Tibial artery (tissue), 4 donors: ENCODE measurements at regions not wholly inside any gene's neighbourhood (a gene's known extent, or its start where the extent isn't known, plus 50 kb on each side); places are given as distances from the start of the nearest gene placed in this dataset.

ENCODE experiments used
- DNase-seq, 2 donors: peaks; one replicate each; pipeline ENCODE4 v3.0.0-alpha.2; 2019
- H3K27ac ChIP-seq, 2 donors: fragments of 200-600 bp; sonication (generic) in 1 of 2; 1 replicate in 1 of 2; 2 replicates in 1 of 2; pipeline ENCODE4 v1.5.1; 2018 to 2019; ENCODE audit warnings: mild to moderate bottlenecking in 1 of 2
- H3K27me3 ChIP-seq, 2 donors: fragments of 200-600 bp; sonication (generic) in 1 of 2; one replicate each; pipeline versions ENCODE4 v1.5.1 to v1.6.0; 2016 to 2019
- H3K36me3 ChIP-seq, 3 donors: fragments of 200-600 bp; sonication (generic) in 2 of 3; one replicate each; pipeline ENCODE4 v1.5.1; 2016 to 2019; ENCODE audit warnings: mild to moderate bottlenecking in 2 of 3
- H3K4me1 ChIP-seq, 4 donors: fragments of 200-600 bp; sonication (generic) in 2 of 4; 1 replicate in 3 of 4; 2 replicates in 1 of 4; pipeline ENCODE4 v1.5.1; 2016 to 2019
- H3K4me3 ChIP-seq, 2 donors: fragments of 200-600 bp; sonication (generic) in 1 of 2; 1 replicate in 1 of 2; 2 replicates in 1 of 2; pipeline ENCODE4 v1.5.1; 2018 to 2019; ENCODE audit warnings: mild to moderate bottlenecking in 2 of 2
- H3K9me3 ChIP-seq, 3 donors: fragments of 200-600 bp; sonication (generic) in 1 of 3; one replicate each; pipeline ENCODE4 v1.5.1; 2016 to 2019
- intact Hi-C: fragments of 100-400 bp; cut with DNase I; formaldehyde crosslinking; loops from one replicate; pipeline ENCODE4 v1.15.0; 2023; ENCODE audit warnings: low total_unique reads
- TF ChIP-seq, protein P1 (sequence below), 2 experiments: fragments of 200-600 bp in 1 of 2; fragments of 450-650 bp in 1 of 2; IDR thresholded peaks; one replicate each; pipeline ENCODE4 v1.5.1; 2017 to 2019; ENCODE audit warnings: antibody characterized with exemption in 2 of 2, mild to moderate bottlenecking in 1 of 2, moderate library complexity in 1 of 2

DNA sequence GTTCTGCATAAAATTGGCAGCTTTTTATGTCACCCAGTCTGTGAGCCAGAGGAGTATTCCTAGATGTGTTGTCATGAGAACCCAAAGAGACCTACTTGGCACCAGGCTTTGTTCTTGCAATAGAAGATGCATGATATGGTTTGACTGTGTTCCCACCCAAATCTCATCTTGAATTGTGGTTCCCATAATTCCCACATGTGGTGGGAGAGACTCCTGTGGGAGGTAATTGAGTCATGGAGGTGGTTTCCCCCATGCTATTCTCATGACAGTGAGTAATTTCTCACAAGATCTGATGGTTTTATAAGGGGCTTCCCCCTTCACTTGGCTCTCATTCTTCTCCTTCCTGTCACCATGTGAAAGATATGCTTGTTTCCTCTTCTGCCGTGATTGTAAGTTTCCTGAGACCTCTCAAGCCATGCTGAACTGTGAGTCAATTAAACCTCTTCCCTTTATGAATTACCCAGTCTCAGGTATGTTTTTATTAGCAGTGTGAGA, 572.0 kb upstream of the ATP2B1 start:
- DNase-seq, result no peak
- no peaks in the 10 kb centered on the region for H3K4me1 ChIP-seq
- H3K27ac ChIP-seq, result no peak overlapping the region
- H3K27me3 ChIP-seq, result no peaks in the 10 kb centered on the region
- TF ChIP-seq, protein P1, sequence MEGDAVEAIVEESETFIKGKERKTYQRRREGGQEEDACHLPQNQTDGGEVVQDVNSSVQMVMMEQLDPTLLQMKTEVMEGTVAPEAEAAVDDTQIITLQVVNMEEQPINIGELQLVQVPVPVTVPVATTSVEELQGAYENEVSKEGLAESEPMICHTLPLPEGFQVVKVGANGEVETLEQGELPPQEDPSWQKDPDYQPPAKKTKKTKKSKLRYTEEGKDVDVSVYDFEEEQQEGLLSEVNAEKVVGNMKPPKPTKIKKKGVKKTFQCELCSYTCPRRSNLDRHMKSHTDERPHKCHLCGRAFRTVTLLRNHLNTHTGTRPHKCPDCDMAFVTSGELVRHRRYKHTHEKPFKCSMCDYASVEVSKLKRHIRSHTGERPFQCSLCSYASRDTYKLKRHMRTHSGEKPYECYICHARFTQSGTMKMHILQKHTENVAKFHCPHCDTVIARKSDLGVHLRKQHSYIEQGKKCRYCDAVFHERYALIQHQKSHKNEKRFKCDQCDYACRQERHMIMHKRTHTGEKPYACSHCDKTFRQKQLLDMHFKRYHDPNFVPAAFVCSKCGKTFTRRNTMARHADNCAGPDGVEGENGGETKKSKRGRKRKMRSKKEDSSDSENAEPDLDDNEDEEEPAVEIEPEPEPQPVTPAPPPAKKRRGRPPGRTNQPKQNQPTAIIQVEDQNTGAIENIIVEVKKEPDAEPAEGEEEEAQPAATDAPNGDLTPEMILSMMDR (IDR thresholded peaks at IDR 0.05), result no peak
- no peaks in the 10 kb centered on the region for H3K9me3 ChIP-seq
- no peaks in the 10 kb centered on the region for H3K36me3 ChIP-seq
- H3K4me3 ChIP-seq, result no peak overlapping the region
- intact Hi-C loops, result no loop called here

DNA sequence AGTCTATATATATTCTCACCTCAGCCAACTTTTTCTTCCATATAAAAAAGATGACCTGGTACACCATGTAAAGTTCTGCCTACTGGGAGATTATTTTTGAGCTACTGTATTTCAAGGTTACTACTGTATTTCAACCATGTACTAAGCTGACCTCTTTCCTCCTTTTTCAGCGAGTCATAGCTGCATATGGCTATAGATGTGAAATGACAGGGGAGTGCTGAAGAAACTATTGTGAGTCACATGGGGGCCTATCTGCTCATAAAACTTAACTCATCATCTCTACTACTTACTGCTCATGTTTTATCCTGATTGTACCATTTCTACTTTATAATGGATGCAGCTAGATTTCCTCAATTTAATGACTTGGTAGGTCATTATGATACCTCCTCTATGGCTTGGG, 571.4 kb upstream of the ATP2B1 start:
- H3K27me3 ChIP-seq, result no peaks in the 10 kb centered on the region

DNA sequence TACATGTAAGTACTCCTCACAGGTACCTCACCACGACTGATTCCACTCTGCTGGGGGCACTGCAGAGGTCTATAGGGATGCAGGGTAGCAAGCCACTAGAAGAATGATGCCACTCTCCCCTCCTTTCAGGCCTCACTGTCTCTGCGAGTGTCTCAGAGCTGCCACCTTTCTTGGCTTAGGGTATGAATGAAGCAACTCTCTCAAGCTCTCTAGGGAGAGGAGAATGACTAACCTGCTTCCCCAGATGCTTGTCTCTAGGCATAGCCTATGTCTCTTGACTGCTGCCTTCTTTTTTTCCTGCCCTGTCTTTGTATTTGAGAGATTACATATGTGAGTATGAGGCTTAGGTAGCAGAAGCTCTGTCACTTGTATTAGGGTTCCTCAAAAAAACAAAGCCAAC, 566.5 kb upstream of the ATP2B1 start:
- no peaks in the 10 kb centered on the region for H3K27me3 ChIP-seq
- no peaks in the 10 kb centered on the region for H3K9me3 ChIP-seq
- TF ChIP-seq, protein P1 (IDR thresholded peaks at IDR 0.05), result no peak
- no peak overlapping the region for H3K27ac ChIP-seq
- H3K4me3 ChIP-seq, result no peak overlapping the region
- H3K36me3 ChIP-seq, result no peaks in the 10 kb centered on the region
- no peaks in the 10 kb centered on the region for H3K4me1 ChIP-seq
- no peak for DNase-seq
- intact Hi-C loops, result no loop called here

More for the DNA sequence above, 571.4 kb upstream of the ATP2B1 start:
- Histone ChIP-seq H3K27ac (no peak overlapping the region), H3K9me3 (no peaks in the 10 kb centered on the region), H3K4me3 (no peak overlapping the region), H3K4me1 (no peaks in the 10 kb centered on the region), H3K36me3 (no peaks in the 10 kb centered on the region)
- intact Hi-C loops, result no loop called here
- DNase-seq, result no peak
- TF ChIP-seq, protein P1 (IDR thresholded peaks at IDR 0.05), result no peak

DNA sequence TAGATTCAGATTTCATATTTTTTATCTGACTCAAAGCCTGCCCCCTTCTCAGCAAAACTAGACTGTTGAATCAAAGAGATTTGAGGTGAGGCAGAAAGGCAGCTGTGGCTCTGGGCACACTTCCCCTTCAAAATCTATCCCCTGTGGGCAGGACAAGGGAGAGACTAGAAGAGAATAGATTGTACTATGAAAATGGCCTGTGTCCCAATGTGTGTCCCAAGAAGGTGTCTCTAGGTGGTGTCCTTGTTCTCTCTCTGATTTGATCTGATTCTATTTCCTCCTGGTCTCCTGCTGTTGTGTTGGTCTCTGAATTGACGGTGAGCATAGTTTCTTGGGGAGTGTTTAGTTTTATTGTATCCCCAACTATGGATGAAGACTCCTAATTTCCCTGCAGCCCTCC, 565.8 kb upstream of the ATP2B1 start:
- TF ChIP-seq, protein P1 (IDR thresholded peaks at IDR 0.05), result no peak
- no peaks in the 10 kb centered on the region for H3K4me1 ChIP-seq
- DNase-seq, result no peak
- no peak overlapping the region for H3K4me3 ChIP-seq
- H3K36me3 ChIP-seq, result no peaks in the 10 kb centered on the region
- intact Hi-C loops, result no loop called here
- H3K9me3 ChIP-seq, result no peaks in the 10 kb centered on the region
- no peak overlapping the region for H3K27ac ChIP-seq
- no peaks in the 10 kb centered on the region for H3K27me3 ChIP-seq

DNA sequence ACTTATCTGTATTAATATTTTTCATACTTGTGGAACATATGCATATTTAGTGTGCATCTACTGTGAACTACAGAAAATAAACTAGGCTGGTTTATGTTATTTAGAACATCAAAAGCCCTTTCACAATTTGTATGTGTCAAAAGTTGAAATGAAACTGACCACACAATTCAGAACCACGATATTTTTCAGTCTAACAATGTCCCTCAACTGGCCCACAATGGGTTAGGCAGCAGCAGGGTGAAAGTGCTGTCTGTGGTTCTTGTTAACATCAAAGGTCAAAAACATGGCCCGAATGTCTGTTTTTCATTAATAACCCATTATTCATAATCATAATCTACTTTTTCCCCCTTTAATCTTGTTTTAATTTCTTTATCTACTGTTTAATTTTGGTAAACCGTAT, 559.9 kb upstream of the ATP2B1 start:
- Histone ChIP-seq H3K9me3 (no peaks in the 10 kb centered on the region), H3K4me1 (no peaks in the 10 kb centered on the region), H3K36me3 (no peaks in the 10 kb centered on the region), H3K27me3 (no peaks in the 10 kb centered on the region), H3K4me3 (no peak overlapping the region), H3K27ac (no peak overlapping the region)
- no peak for DNase-seq
- intact Hi-C loops, result no loop called here
- TF ChIP-seq, protein P1 (IDR thresholded peaks at IDR 0.05), result no peak

DNA sequence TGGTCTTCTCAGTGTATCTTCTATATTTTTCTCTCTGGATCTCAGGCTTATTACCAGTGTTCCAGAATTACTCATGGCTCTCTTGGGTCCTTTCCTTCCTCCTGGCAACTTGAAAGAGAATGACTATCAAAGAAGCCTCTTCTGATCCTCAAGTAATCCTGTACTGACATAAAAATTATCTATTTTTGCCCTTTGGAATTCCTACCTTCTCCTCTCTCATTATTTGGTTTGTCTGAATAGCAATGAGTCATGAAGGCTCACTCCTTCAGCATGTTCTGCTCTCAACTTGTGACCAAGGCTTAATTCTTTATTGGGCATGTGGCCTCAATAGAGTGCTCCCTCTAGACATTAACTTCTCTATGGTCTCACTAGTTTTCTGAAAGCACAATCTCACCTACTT, 553.6 kb upstream of the ATP2B1 start:
- Histone ChIP-seq H3K4me1 (peaks cover 0 to 4% (median 0%) of the 10 kb centered on the region in 4 donors), H3K27ac (no peak overlapping the region), H3K27me3 (no peaks in the 10 kb centered on the region), H3K4me3 (no peak overlapping the region), H3K36me3 (no peaks in the 10 kb centered on the region), H3K9me3 (no peaks in the 10 kb centered on the region)
- TF ChIP-seq, protein P1 (IDR thresholded peaks at IDR 0.05), result no peak
- DNase-seq, result no peak
- intact Hi-C loops, result no loop called here
